ENCODE measurements at regions not wholly inside any gene's neighbourhood (a gene's known extent, or its start where the extent isn't known, plus 50 kb on each side); places are given as distances from the start of the nearest gene placed in this dataset.
"Not testable (repeated sequence)": the region's sequence is repeated elsewhere in the genome, so short reads cannot be mapped to it uniquely, and the experiment has no call there.

DNA sequence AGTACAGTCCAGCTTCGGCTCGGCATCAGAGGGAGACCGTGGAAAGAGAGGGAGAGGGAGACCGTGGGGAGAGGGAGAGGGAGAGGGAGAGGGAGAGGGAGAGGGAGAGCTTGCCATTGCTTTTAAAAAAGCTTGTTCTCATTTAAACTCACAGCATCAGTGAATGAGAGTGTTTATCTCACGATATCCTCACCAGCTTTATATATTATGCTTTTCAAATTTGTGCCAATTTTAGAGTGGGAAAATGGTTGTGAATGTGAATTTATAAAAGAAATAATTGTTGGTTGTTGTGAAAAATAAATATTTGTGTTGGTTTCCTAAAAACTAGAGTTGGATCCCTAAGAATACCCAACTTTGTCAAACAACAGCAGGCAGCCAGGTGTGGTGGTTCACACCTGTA lies 170.1 kb downstream of the NRN1 start:
- DNase-seq: not testable (repeated sequence)

DNA sequence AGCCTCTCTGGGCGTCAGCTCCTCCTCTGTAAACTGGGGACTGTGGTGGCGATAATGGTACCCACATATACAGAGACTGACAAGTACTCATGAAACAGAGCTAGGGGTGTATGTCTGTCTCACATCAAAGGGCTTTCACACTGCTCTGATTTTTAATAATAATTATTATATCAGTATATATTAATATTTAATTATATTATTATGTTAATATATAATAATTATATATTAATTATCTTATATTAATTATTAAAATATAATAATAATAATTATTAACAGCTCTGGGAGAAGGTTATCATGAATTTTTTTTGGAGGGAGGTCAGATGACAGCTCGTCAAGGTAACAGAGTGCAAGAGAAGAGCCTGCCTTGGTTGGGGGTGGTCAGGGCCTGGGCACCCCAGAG lies 173.6 kb downstream of the NRN1 start:
- DNase-seq: no peak

DNA sequence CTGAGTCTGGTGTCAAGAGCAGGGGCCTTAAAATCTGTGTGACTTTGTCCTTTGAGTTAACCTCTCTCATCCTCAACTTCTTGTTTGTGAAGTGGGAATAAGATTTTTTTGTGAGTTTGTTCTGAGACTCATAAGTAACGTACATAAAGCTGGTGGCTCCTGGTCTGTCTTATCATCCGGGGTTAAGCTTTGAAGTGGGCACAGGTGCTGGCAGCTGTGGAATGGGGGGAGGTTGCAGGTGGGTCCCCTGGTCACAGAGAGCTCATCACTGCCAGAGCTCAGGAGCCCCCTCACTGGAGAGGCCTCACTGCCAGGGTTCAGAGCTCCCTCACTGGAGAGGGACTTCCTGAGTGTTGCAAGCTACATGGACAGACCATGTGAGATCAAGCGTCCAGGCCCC lies 174.1 kb downstream of the NRN1 start:
- no peak for DNase-seq

DNA sequence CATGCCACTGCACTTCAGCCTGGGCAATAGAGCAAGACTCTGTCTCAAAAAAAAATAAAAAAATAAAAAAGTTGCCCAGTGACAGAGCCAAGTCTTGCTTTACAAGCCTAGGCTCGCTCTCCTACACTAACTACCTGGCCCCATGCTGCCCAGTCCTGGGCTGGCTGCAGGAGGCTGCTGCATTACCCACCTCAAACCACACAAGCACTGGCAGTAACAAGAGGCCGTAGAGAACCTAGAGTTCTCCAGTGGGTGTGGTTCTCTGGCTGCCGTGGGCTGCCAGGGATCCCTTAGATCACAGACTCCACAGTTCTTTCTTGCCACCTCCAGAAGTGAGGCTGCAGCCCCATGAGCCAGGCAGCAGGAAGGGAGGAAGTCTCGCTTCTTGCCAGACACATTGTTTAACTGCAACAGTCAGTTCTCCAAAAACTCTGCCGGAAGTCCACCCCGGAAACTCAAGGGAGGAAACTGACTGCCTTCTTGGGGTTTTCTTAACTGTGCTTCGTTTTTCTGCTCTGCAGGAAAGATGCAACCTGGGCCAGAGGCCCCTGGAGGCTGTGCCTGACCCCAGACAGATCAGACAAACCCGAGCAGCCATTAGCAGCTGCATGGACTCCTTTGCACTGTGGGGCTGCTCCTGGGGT lies 175.4 kb downstream of the NRN1 start:
- not testable (repeated sequence) for DNase-seq

DNA sequence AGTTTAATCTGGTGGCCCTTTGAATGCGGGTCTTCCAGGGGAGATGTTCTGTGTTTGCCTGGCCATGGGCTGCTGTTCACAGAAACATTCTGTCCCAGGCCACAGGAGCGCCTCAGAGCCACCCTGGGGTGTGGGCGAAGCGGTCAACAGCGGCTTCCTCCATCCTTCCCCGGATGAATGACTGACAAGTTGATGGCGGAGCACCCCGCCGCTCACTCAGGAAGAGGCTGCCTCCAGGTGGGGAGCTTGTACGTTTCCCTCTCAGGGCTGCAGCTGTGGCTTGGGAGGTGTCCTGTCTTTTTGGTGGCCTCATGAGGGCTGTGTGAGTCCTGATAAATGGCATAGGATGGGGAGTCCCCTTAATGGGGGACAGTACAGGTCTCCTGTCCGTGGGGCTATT lies 178.4 kb downstream of the NRN1 start:
- no peak for DNase-seq

DNA sequence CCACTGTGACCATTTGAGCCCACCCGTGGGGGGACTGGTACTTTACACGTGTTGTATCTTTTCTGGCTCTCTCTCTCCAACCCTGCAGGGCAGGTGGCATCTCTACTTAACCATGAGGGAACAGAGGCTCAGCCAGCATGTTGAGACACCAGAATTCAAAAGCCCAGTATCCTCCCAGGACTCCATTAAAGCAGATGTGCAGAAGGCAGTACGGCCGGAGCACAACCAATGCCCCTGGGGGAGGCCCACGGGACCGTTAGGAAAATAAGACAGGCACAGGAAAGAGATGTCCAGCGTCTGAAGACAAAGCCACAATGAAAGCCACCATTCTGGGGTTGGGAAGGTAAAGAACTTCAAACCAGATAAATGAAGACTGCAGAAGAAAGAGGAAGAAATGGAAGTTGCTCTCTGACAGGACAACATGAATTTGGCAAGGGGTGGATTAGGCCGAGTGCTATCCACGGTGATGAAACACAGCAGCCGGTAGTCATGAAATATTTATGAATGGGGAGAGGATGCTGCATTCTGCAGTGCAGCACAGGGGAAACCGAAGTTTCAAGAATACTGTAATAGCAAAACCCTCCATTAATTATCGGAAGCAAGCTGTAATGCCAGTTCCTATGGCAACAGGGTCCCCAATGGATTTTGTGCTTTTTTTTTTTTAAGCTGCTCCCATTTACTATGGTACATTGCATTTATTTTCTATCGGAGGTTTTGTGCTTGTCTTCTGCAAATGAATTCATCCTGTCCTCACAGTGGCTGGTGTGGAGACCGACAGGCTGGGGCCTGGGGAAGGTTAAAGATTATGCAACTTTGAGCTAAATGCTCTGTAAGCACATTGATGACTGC lies 179.4 kb downstream of the NRN1 start:
- DNase-seq: no peak

DNA sequence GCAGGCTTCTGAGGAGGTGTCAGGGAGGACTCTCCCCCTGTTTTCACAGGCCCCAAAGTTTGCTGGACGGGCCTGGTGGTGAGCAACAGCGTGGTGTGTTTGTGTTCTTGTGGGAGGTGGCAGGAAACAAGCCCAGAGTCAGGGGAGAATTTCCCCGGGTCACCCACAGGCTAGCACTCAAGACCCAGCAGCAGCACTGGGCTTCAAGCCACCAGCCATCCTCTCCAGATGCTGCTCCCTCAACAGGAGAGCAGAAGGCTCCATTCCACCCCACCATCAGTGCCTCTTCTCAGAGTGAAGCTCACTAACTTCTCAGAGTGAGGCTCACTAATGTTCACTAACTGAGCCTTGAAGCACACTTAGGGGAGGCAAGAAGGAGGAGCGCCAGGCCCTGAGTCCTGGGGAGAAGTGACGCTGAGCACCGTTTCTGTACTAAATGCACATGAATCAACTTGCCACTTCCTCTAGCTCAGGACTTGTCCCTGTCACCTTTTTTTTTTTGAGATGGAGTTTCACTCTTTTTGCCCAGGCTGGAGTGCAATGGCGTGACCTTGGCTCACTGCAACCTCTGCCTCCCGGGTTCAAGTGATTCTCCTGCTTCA lies 182.2 kb downstream of the NRN1 start:
- DNase-seq: not testable (repeated sequence)

All from RPMI8226 (cell line).